Gastrocnemius medialis (tissue), 4 donors: ENCODE measurements at regions not wholly inside any gene's neighbourhood (a gene's known extent, or its start where the extent isn't known, plus 50 kb on each side); places are given as distances from the start of the nearest gene placed in this dataset.

Experiments
- POLR2A ChIP-seq, 2 donors: fragments of 450-650 bp; IDR thresholded peaks; one replicate each; pipeline ENCODE4 v1.6.1; 2017; ENCODE audit warnings: antibody characterized with exemption in 2 of 2, mild to moderate bottlenecking in 2 of 2, moderate library complexity in 2 of 2
- TF ChIP-seq, protein P1 (sequence below), 5 experiments: fragments of 450-650 bp in 3 of 5; fragments of 200-600 bp in 2 of 5; sonication (generic) in 2 of 5; IDR thresholded peaks in 4 of 5; conservative IDR thresholded peaks in 1 of 5; 1 replicate in 4 of 5; 2 replicates in 1 of 5; pipeline ENCODE4 v1.5.1; 2016 to 2019; ENCODE audit warnings: antibody characterized with exemption in 5 of 5, mild to moderate bottlenecking in 3 of 5, moderate library complexity in 3 of 5

DNA sequence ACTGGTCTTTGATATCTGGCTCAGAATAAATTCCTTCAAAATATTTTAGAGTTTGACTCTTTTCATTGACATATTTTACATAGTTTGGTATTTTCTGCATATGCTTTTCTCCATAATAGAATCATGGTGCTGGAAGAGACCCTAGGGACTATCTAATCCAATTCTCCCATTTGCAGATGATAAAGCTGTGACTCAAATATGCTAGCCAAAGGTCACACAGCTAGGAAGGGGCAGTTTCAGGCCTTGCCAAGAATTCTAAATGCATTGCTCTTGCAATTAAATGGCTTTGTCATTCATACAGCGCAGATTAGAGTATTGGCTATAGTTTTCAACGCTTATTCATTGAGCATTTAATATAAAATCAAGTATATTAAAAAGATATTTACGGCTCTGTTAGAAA, 374.1 kb upstream of the RASGEF1B start:
- TF ChIP-seq, protein P1, sequence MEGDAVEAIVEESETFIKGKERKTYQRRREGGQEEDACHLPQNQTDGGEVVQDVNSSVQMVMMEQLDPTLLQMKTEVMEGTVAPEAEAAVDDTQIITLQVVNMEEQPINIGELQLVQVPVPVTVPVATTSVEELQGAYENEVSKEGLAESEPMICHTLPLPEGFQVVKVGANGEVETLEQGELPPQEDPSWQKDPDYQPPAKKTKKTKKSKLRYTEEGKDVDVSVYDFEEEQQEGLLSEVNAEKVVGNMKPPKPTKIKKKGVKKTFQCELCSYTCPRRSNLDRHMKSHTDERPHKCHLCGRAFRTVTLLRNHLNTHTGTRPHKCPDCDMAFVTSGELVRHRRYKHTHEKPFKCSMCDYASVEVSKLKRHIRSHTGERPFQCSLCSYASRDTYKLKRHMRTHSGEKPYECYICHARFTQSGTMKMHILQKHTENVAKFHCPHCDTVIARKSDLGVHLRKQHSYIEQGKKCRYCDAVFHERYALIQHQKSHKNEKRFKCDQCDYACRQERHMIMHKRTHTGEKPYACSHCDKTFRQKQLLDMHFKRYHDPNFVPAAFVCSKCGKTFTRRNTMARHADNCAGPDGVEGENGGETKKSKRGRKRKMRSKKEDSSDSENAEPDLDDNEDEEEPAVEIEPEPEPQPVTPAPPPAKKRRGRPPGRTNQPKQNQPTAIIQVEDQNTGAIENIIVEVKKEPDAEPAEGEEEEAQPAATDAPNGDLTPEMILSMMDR (IDR thresholded peaks at IDR 0.05 in 4 of 5, conservative IDR thresholded peaks at IDR 0.05 in 1 of 5) = no peak
- TF ChIP-seq POLR2A (IDR thresholded peaks at IDR 0.05) = no peak
